CD4-positive, alpha-beta memory T cell (primary cell): ENCODE measurements at regions not wholly inside any gene's neighbourhood (a gene's known extent, or its start where the extent isn't known, plus 50 kb on each side); places are given as distances from the start of the nearest gene placed in this dataset.

Source experiments
- CTCF ChIA-PET: fragments of 350-600 bp; sonication (Branson Sonifier 250); formaldehyde crosslinking; loops from one replicate; lab custom pipeline; 2021; ENCODE audit warnings: inconsistent platforms; ENCODE audit not compliant: partially characterized antibody; lab: Charles Lee
- POLR2A ChIA-PET: fragments of 350-600 bp; sonication (Branson Sonifier 250); formaldehyde crosslinking; loops from one replicate; lab custom pipeline; 2021; ENCODE audit not compliant: partially characterized antibody; lab: Charles Lee
- DNase-seq, 5 donors: peaks; one replicate each; pipeline versions ENCODE4 v3.0.0 to v3.0.0-alpha.2; 2020 to 2022; ENCODE audit warnings: mixed read lengths in 1 of 5
- H3K27ac ChIP-seq: one replicate; pipeline ENCODE4 v1.7.0; 2013; ENCODE audit warnings: low read depth, low read length
- H3K27me3 ChIP-seq: 2 replicates; pipeline ENCODE4 v1.7.0; 2013; ENCODE audit warnings: mild to moderate bottlenecking, low read length, moderate library complexity; ENCODE audit not compliant: insufficient read depth
- H3K36me3 ChIP-seq: 2 replicates; pipeline ENCODE4 v1.7.0; 2013; ENCODE audit warnings: mild to moderate bottlenecking, low read length, moderate library complexity; ENCODE audit not compliant: insufficient read depth
- H3K4me1 ChIP-seq: 2 replicates; pipeline ENCODE4 v1.7.0; 2013; ENCODE audit warnings: mild to moderate bottlenecking, low read length, moderate library complexity; ENCODE audit not compliant: insufficient read depth
- H3K4me3 ChIP-seq, 2 donors: one replicate each; pipeline ENCODE4 v1.7.0; 2013; ENCODE audit warnings: low read length in 2 of 2, mild to moderate bottlenecking in 1 of 2
- H3K9me3 ChIP-seq, 2 donors: one replicate each; pipeline ENCODE4 v1.7.0; 2013; ENCODE audit warnings: low read length in 2 of 2, control low read depth in 1 of 2; ENCODE audit not compliant: control insufficient read depth in 1 of 2
- H3K27ac Mint-ChIP-seq, 7 donors: one replicate each; pipeline ENCODE4 v1.8.0; 2020 to 2021; ENCODE audit warnings: mixed read lengths in 7 of 7, mild to moderate bottlenecking in 6 of 7, inconsistent platforms in 3 of 7, moderate library complexity in 3 of 7
- H3K27me3 Mint-ChIP-seq, 2 donors: one replicate each; pipeline ENCODE4 v1.8.0; 2020 to 2021; ENCODE audit warnings: mixed read lengths in 2 of 2
- H3K36me3 Mint-ChIP-seq, 2 donors: one replicate each; pipeline ENCODE4 v1.8.0; 2020 to 2021; ENCODE audit warnings: mixed read lengths in 2 of 2, inconsistent platforms in 1 of 2, mild to moderate bottlenecking in 1 of 2
- H3K4me1 Mint-ChIP-seq, 4 donors: one replicate each; pipeline ENCODE4 v1.8.0; 2020 to 2021; ENCODE audit warnings: mixed read lengths in 4 of 4, mild to moderate bottlenecking in 1 of 4
- H3K4me3 Mint-ChIP-seq, 8 donors: one replicate each; pipeline ENCODE4 v1.8.0; 2020 to 2021; ENCODE audit warnings: mixed read lengths in 8 of 8, mild to moderate bottlenecking in 7 of 8, moderate library complexity in 6 of 8, inconsistent platforms in 3 of 8
- H3K9me3 Mint-ChIP-seq, 8 donors: one replicate each; pipeline ENCODE4 v1.8.0; 2020 to 2021; ENCODE audit warnings: mixed read lengths in 8 of 8, mild to moderate bottlenecking in 5 of 8, inconsistent platforms in 3 of 8, moderate library complexity in 1 of 8
- intact Hi-C: fragments of 100-400 bp; cut with micrococcal nuclease; formaldehyde crosslinking; loops from one replicate; pipeline ENCODE4 v1.15.1; 2023

- no peak for DNase-seq
- H3K4me3 ChIP-seq = no peak overlapping the region
- no peaks in the 10 kb centered on the region for H3K27me3 ChIP-seq
- H3K9me3 ChIP-seq = no peaks in the 10 kb centered on the region
- H3K36me3 Mint-ChIP-seq = no peaks in the 10 kb centered on the region
- H3K4me1 ChIP-seq = peaks cover 6% of the 10 kb centered on the region
- ChIA-PET POLR2A (no interaction called here), CTCF (no interaction called here)
- no peak overlapping the region for H3K27ac ChIP-seq
- no peaks in the 10 kb centered on the region for H3K36me3 ChIP-seq
- no peak overlapping the region for H3K4me3 Mint-ChIP-seq
- peaks cover 0 to 3% of the 10 kb centered on the region in 2 donors for H3K27me3 Mint-ChIP-seq
- no peaks in the 10 kb centered on the region for H3K9me3 Mint-ChIP-seq
- no peak overlapping the region for H3K27ac Mint-ChIP-seq
- intact Hi-C loops = no loop called here
- peaks cover 9 to 18% (median 11%) of the 10 kb centered on the region in 4 donors for H3K4me1 Mint-ChIP-seq
Observed at GRCh38 chr15:87573039-87573438, 683.5 kb downstream of the NTRK3 start.

- H3K4me1 Mint-ChIP-seq = peaks cover 9 to 18% (median 11%) of the 10 kb centered on the region in 4 donors
- no peaks in the 10 kb centered on the region for H3K27me3 ChIP-seq
- H3K4me1 ChIP-seq = peaks cover 6% of the 10 kb centered on the region
- H3K27ac Mint-ChIP-seq = no peak overlapping the region
- H3K9me3 ChIP-seq = no peaks in the 10 kb centered on the region
- no peaks in the 10 kb centered on the region for H3K36me3 Mint-ChIP-seq
- ChIA-PET POLR2A (no interaction called here), CTCF (no interaction called here)
- no peaks in the 10 kb centered on the region for H3K9me3 Mint-ChIP-seq
- no peaks in the 10 kb centered on the region for H3K36me3 ChIP-seq
- intact Hi-C loops = no loop called here
- H3K27ac ChIP-seq = no peak overlapping the region
- peaks cover 0 to 3% of the 10 kb centered on the region in 2 donors for H3K27me3 Mint-ChIP-seq
- no peak for DNase-seq
- H3K4me3 ChIP-seq = no peak overlapping the region
- H3K4me3 Mint-ChIP-seq = no peak overlapping the region
Observed at GRCh38 chr15:87572381-87572910, 684.1 kb downstream of the NTRK3 start.

- ChIA-PET POLR2A (no interaction called here), CTCF (no interaction called here)
- Histone ChIP-seq H3K4me1 (peaks cover 6% of the 10 kb centered on the region), H3K27ac (no peak overlapping the region), H3K4me3 (no peak overlapping the region), H3K36me3 (no peaks in the 10 kb centered on the region), H3K9me3 (no peaks in the 10 kb centered on the region), H3K27me3 (no peaks in the 10 kb centered on the region)
- peaks cover 9 to 18% (median 12%) of the 10 kb centered on the region in 4 donors for H3K4me1 Mint-ChIP-seq
- no peaks in the 10 kb centered on the region for H3K9me3 Mint-ChIP-seq
- H3K27me3 Mint-ChIP-seq = peaks cover 0 to 3% of the 10 kb centered on the region in 2 donors
- H3K27ac Mint-ChIP-seq = peak overlapping the region in 2 of 7 donors; percentile 6 to 18
- H3K36me3 Mint-ChIP-seq = no peaks in the 10 kb centered on the region
- DNase-seq = peak in 1 of 5 donors; percentile 3
- intact Hi-C loops = no loop called here
- peak overlapping the region; percentile 55 to 83 (median 80) for H3K4me3 Mint-ChIP-seq
Observed at GRCh38 chr15:87570206-87570605, 686.3 kb downstream of the NTRK3 start.

- Mint-ChIP-seq H3K27ac (peak overlapping the region in 1 of 7 donors; percentile 39), H3K36me3 (no peaks in the 10 kb centered on the region), H3K4me3 (peak overlapping the region in 5 of 8 donors; percentile 80 to 83 (median 80)), H3K4me1 (peaks cover 9 to 18% (median 12%) of the 10 kb centered on the region in 4 donors), H3K27me3 (peaks cover 0 to 3% of the 10 kb centered on the region in 2 donors), H3K9me3 (no peaks in the 10 kb centered on the region)
- CTCF ChIA-PET = no interaction called here
- no peak overlapping the region for H3K27ac ChIP-seq
- no peak for DNase-seq
- H3K4me3 ChIP-seq = no peak overlapping the region
- H3K36me3 ChIP-seq = no peaks in the 10 kb centered on the region
- POLR2A ChIA-PET = no interaction called here
- no peaks in the 10 kb centered on the region for H3K27me3 ChIP-seq
- intact Hi-C loops = no loop called here
- H3K9me3 ChIP-seq = no peaks in the 10 kb centered on the region
- H3K4me1 ChIP-seq = peaks cover 6% of the 10 kb centered on the region
Observed at GRCh38 chr15:87569581-87569980, 687.0 kb downstream of the NTRK3 start.

- ChIA-PET POLR2A (no interaction called here), CTCF (no interaction called here)
- Mint-ChIP-seq H3K27me3 (peaks cover 0 to 3% of the 10 kb centered on the region in 2 donors), H3K9me3 (no peaks in the 10 kb centered on the region), H3K27ac (no peak overlapping the region), H3K4me3 (no peak overlapping the region), H3K36me3 (no peaks in the 10 kb centered on the region), H3K4me1 (peaks cover 9 to 18% (median 12%) of the 10 kb centered on the region in 4 donors)
- H3K9me3 ChIP-seq = no peaks in the 10 kb centered on the region
- no peak for DNase-seq
- H3K4me3 ChIP-seq = no peak overlapping the region
- H3K36me3 ChIP-seq = no peaks in the 10 kb centered on the region
- no peak overlapping the region for H3K27ac ChIP-seq
- peaks cover 6% of the 10 kb centered on the region for H3K4me1 ChIP-seq
- H3K27me3 ChIP-seq = no peaks in the 10 kb centered on the region
- intact Hi-C loops = no loop called here
Observed at GRCh38 chr15:87567406-87568030, 689.0 kb downstream of the NTRK3 start.

- Histone ChIP-seq H3K36me3 (no peaks in the 10 kb centered on the region), H3K4me3 (no peak overlapping the region), H3K27ac (no peak overlapping the region), H3K27me3 (no peaks in the 10 kb centered on the region), H3K9me3 (no peaks in the 10 kb centered on the region), H3K4me1 (peaks cover 6% of the 10 kb centered on the region)
- no peak for DNase-seq
- Mint-ChIP-seq H3K36me3 (no peaks in the 10 kb centered on the region), H3K4me1 (peaks cover 9 to 18% (median 12%) of the 10 kb centered on the region in 4 donors), H3K9me3 (peaks cover 0 to 4% (median under 1%) of the 10 kb centered on the region in 8 donors), H3K27ac (no peak overlapping the region), H3K27me3 (no peaks in the 10 kb centered on the region), H3K4me3 (no peak overlapping the region)
- ChIA-PET POLR2A (no interaction called here), CTCF (no interaction called here)
- intact Hi-C loops = no loop called here
Observed at GRCh38 chr15:87566236-87566635, 690.3 kb downstream of the NTRK3 start.

- no peaks in the 10 kb centered on the region for H3K27me3 ChIP-seq
- peaks cover 0 to 7% (median 4%) of the 10 kb centered on the region in 8 donors for H3K9me3 Mint-ChIP-seq
- ChIA-PET POLR2A (no interaction called here), CTCF (no interaction called here)
- peaks cover 3 to 12% (median 6%) of the 10 kb centered on the region in 4 donors for H3K4me1 Mint-ChIP-seq
- H3K36me3 Mint-ChIP-seq = no peaks in the 10 kb centered on the region
- H3K27me3 Mint-ChIP-seq = no peaks in the 10 kb centered on the region
- H3K4me3 Mint-ChIP-seq = no peak overlapping the region
- H3K27ac Mint-ChIP-seq = no peak overlapping the region
- peaks cover 3% of the 10 kb centered on the region for H3K4me1 ChIP-seq
- H3K36me3 ChIP-seq = no peaks in the 10 kb centered on the region
- H3K9me3 ChIP-seq = no peaks in the 10 kb centered on the region
- no peak overlapping the region for H3K27ac ChIP-seq
- H3K4me3 ChIP-seq = no peak overlapping the region
- intact Hi-C loops = no loop called here
- no peak for DNase-seq
Observed at GRCh38 chr15:87564681-87565080, 691.9 kb downstream of the NTRK3 start.
